Breast epithelium (tissue), 4 donors: ENCODE measurements at regions not wholly inside any gene's neighbourhood (a gene's known extent, or its start where the extent isn't known, plus 50 kb on each side); places are given as distances from the start of the nearest gene placed in this dataset.

Experiments
- DNase-seq, 2 donors: peaks; one replicate each; pipeline ENCODE4 v3.0.0-alpha.2; 2019; ENCODE audit warnings: low spot score in 2 of 2
- H3K27ac ChIP-seq, 2 donors: fragments of 200-600 bp; sonication (generic) in 1 of 2; one replicate each; pipeline ENCODE4 v1.5.1; 2016 to 2019; ENCODE audit warnings: mild to moderate bottlenecking in 1 of 2
- H3K27me3 ChIP-seq, 2 donors: fragments of 200-600 bp; sonication (generic) in 1 of 2; one replicate each; pipeline versions ENCODE4 v1.5.1 to v1.6.0; 2017 to 2019; ENCODE audit warnings: control low read depth in 1 of 2, mild to moderate bottlenecking in 1 of 2
- H3K36me3 ChIP-seq: fragments of 200-600 bp; one replicate; pipeline ENCODE4 v1.5.1; 2019
- H3K4me1 ChIP-seq, 2 donors: fragments of 200-600 bp; sonication (generic); one replicate each; pipeline ENCODE4 v1.5.1; 2016 to 2019; ENCODE audit warnings: control low read depth in 1 of 2
- H3K4me3 ChIP-seq, 3 donors: fragments of 200-600 bp; sonication (generic); 1 replicate in 2 of 3; 2 replicates in 1 of 3; pipeline ENCODE4 v1.5.1; 2016 to 2019; ENCODE audit warnings: mild to moderate bottlenecking in 3 of 3, moderate library complexity in 2 of 3
- H3K9me3 ChIP-seq, 2 donors: fragments of 200-600 bp; sonication (generic) in 1 of 2; one replicate each; pipeline ENCODE4 v1.5.1; 2016 to 2019; ENCODE audit warnings: control low read depth in 1 of 2
- POLR2A ChIP-seq: fragments of 450-650 bp; IDR thresholded peaks from one replicate; pipeline ENCODE4 v1.6.1; 2016; ENCODE audit warnings: antibody characterized with exemption, mild to moderate bottlenecking, moderate library complexity
- POLR2AphosphoS5 ChIP-seq, 3 donors: sonication (generic); formaldehyde crosslinking; IDR thresholded peaks; one replicate each; pipeline ENCODE4 v1.6.1; 2017; ENCODE audit warnings: antibody characterized with exemption in 3 of 3
- intact Hi-C: fragments of 100-400 bp; cut with DNase I; formaldehyde crosslinking; loops from one replicate; pipeline ENCODE4 v1.15.1; 2023; ENCODE audit warnings: low total_unique reads
- TF ChIP-seq, protein P1 (sequence below), 3 donors: fragments of 450-650 bp; IDR thresholded peaks; one replicate each; pipeline ENCODE4 v1.5.1; 2016 to 2017; ENCODE audit warnings: antibody characterized with exemption in 3 of 3, mild to moderate bottlenecking in 3 of 3, moderate library complexity in 3 of 3

DNA sequence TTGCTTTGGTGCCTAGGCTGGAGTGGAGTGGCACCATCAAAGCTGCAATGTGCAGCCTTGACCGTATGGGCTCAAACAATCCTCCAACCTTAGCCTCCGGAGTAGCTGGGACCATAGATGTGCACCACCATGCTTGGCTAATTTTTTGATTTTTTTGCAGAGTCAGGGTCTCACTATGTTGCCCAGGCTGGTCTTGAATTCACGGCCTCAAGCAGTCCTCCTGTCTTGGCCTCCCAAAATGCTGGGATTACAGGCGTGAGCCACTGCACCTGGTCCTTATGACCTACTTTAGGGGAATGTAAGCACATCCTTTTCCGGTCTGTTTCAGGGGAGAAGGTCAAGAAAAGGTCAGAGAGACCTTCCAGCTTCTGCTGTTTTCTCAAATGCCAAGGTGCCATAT lies 53.4 kb upstream of the SPRED2 start:
- Histone ChIP-seq H3K4me3 (no peak overlapping the region), H3K4me1 (no peaks in the 10 kb centered on the region), H3K36me3 (no peaks in the 10 kb centered on the region), H3K27me3 (no peaks in the 10 kb centered on the region), H3K27ac (no peak overlapping the region), H3K9me3 (no peaks in the 10 kb centered on the region)
- no peak for TF ChIP-seq POLR2AphosphoS5 (IDR thresholded peaks at IDR 0.05)
- intact Hi-C loops: no loop called here
- no peak for DNase-seq

DNA sequence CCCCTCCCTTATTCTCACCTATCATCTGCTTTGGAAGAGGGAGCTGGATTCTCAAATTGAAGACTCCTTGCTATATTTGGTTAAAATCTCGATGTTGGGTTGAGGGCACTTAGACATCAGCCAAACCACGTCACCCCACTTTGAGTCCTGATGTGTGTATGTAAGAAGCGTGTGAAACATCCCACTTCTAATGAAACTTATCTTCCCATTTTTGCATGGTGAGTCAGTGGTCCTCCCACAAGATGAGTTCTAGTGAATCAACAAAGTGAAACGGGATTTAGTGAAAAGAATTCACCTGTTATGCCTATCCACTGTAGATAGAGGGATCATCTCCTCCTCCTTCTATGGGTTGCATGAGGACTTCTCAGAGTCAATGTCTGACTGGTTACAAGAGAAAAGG lies 51.4 kb upstream of the SPRED2 start:
- TF ChIP-seq POLR2AphosphoS5 (IDR thresholded peaks at IDR 0.05) (no peak), POLR2A (no peak)
- TF ChIP-seq, protein P1, sequence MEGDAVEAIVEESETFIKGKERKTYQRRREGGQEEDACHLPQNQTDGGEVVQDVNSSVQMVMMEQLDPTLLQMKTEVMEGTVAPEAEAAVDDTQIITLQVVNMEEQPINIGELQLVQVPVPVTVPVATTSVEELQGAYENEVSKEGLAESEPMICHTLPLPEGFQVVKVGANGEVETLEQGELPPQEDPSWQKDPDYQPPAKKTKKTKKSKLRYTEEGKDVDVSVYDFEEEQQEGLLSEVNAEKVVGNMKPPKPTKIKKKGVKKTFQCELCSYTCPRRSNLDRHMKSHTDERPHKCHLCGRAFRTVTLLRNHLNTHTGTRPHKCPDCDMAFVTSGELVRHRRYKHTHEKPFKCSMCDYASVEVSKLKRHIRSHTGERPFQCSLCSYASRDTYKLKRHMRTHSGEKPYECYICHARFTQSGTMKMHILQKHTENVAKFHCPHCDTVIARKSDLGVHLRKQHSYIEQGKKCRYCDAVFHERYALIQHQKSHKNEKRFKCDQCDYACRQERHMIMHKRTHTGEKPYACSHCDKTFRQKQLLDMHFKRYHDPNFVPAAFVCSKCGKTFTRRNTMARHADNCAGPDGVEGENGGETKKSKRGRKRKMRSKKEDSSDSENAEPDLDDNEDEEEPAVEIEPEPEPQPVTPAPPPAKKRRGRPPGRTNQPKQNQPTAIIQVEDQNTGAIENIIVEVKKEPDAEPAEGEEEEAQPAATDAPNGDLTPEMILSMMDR (IDR thresholded peaks at IDR 0.05): no peak
- intact Hi-C loops: no loop called here
- no peak for DNase-seq
- no peaks in the 10 kb centered on the region for H3K27me3 ChIP-seq
- no peaks in the 10 kb centered on the region for H3K4me1 ChIP-seq
- no peak overlapping the region for H3K27ac ChIP-seq
- no peak overlapping the region for H3K4me3 ChIP-seq
- H3K9me3 ChIP-seq: no peaks in the 10 kb centered on the region
- no peaks in the 10 kb centered on the region for H3K36me3 ChIP-seq

DNA sequence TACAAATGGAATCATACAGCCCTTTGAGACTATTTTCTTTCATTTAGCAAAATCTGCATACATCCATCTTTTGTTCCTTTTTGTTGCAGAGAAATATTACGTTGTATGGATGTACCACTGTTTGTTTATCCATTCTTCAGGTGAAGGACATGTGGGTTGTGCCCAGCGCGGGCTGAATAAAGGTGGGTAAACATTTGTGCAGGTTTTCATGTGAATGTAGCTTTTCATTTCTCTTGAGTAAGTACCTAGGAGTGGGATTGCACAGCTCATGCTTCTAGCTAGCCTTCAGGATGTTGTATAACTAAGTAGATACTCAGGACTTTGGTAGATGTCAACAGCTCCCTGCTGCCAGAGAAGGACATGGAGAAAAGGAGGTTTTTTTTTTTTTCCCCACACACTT lies 50.6 kb upstream of the SPRED2 start:
- no peak overlapping the region for H3K4me3 ChIP-seq
- no peaks in the 10 kb centered on the region for H3K36me3 ChIP-seq
- no peak for TF ChIP-seq POLR2A
- TF ChIP-seq POLR2AphosphoS5 (IDR thresholded peaks at IDR 0.05): no peak
- TF ChIP-seq, protein P1 (IDR thresholded peaks at IDR 0.05): no peak
- H3K9me3 ChIP-seq: no peaks in the 10 kb centered on the region
- DNase-seq: no peak
- H3K27ac ChIP-seq: no peak overlapping the region
- intact Hi-C loops: no loop called here
- H3K27me3 ChIP-seq: no peaks in the 10 kb centered on the region
- no peaks in the 10 kb centered on the region for H3K4me1 ChIP-seq
